GM18873 (cell line): ENCODE measurements at regions not wholly inside any gene's neighbourhood (a gene's known extent, or its start where the extent isn't known, plus 50 kb on each side); places are given as distances from the start of the nearest gene placed in this dataset.

Experiments
- ATAC-seq: cut with Tn5 transposase; IDR thresholded peaks from one replicate; pipeline ENCODE4 v1.9.1; 2021; ENCODE audit warnings: mild to moderate bottlenecking, moderate library complexity, moderate number of reproducible peaks; ENCODE audit not compliant: unreplicated experiment, low FRiP score

GRCh38 chr5:6867712-6868111 is 154.5 kb downstream of the TENT4A start:
- no peak for ATAC-seq

- no peak for ATAC-seq
These were observed 154.9 kb downstream of the TENT4A start for GRCh38 chr5:6868171-6868570.

GRCh38 chr5:6868575-6869215 is 155.5 kb downstream of the TENT4A start:
- no peak for ATAC-seq

- ATAC-seq, result no peak
These were observed 156.4 kb downstream of the TENT4A start for GRCh38 chr5:6869677-6870076.

- ATAC-seq, result no peak
These were observed 159.4 kb downstream of the TENT4A start for GRCh38 chr5:6872441-6873160.

GRCh38 chr5:6873359-6873758 is 160.1 kb downstream of the TENT4A start:
- ATAC-seq, result no peak

- ATAC-seq, result no peak
These were observed 162.1 kb downstream of the TENT4A start for GRCh38 chr5:6875376-6875775.

- no peak for ATAC-seq
These were observed 165.0 kb downstream of the TENT4A start for GRCh38 chr5:6877986-6878828.

GRCh38 chr5:6885581-6885980 is 172.3 kb downstream of the TENT4A start:
- no peak for ATAC-seq

GRCh38 chr5:6886866-6887265 is 173.6 kb downstream of the TENT4A start:
- no peak for ATAC-seq

GRCh38 chr5:6889030-6889429 is 175.8 kb downstream of the TENT4A start:
- no peak for ATAC-seq

GRCh38 chr5:6899221-6899620 is 186.0 kb downstream of the TENT4A start:
- no peak for ATAC-seq

GRCh38 chr5:6900247-6901227 is 187.3 kb downstream of the TENT4A start:
- ATAC-seq, result no peak

- no peak for ATAC-seq
These were observed 188.9 kb downstream of the TENT4A start for GRCh38 chr5:6902094-6902493.

GRCh38 chr5:6902597-6902996 is 189.4 kb downstream of the TENT4A start:
- ATAC-seq, result no peak

- no peak for ATAC-seq
These were observed 190.7 kb downstream of the TENT4A start for GRCh38 chr5:6903934-6904333.

- no peak for ATAC-seq
These were observed 191.6 kb downstream of the TENT4A start for GRCh38 chr5:6904860-6905259.

- ATAC-seq, result no peak
These were observed 192.2 kb downstream of the TENT4A start for GRCh38 chr5:6905423-6905822.

- no peak for ATAC-seq
These were observed 192.7 kb downstream of the TENT4A start for GRCh38 chr5:6905883-6906282.

GRCh38 chr5:6907320-6907918 is 194.2 kb downstream of the TENT4A start:
- no peak for ATAC-seq
